ENCODE measurements at regions not wholly inside any gene's neighbourhood (a gene's known extent, or its start where the extent isn't known, plus 50 kb on each side); places are given as distances from the start of the nearest gene placed in this dataset.

GRCh38 chr15:61309617-61310016 lies 80.5 kb upstream of the RORA start:
- DNase-seq (ENCODE audit: insufficient read length, low spot score) (no peak), FAIRE-seq (no peak)
- TF ChIP-seq, protein P1, sequence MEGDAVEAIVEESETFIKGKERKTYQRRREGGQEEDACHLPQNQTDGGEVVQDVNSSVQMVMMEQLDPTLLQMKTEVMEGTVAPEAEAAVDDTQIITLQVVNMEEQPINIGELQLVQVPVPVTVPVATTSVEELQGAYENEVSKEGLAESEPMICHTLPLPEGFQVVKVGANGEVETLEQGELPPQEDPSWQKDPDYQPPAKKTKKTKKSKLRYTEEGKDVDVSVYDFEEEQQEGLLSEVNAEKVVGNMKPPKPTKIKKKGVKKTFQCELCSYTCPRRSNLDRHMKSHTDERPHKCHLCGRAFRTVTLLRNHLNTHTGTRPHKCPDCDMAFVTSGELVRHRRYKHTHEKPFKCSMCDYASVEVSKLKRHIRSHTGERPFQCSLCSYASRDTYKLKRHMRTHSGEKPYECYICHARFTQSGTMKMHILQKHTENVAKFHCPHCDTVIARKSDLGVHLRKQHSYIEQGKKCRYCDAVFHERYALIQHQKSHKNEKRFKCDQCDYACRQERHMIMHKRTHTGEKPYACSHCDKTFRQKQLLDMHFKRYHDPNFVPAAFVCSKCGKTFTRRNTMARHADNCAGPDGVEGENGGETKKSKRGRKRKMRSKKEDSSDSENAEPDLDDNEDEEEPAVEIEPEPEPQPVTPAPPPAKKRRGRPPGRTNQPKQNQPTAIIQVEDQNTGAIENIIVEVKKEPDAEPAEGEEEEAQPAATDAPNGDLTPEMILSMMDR (IDR thresholded peaks at IDR 0.05; ENCODE audit: insufficient read depth, missing control alignments): no peak

GRCh38 chr15:61309031-61309511 lies 80.0 kb upstream of the RORA start:
- FAIRE-seq (no peak), DNase-seq (ENCODE audit: insufficient read length, low spot score) (no peak)
- TF ChIP-seq, protein P1 (IDR thresholded peaks at IDR 0.05; ENCODE audit: insufficient read depth, missing control alignments): no peak

DNA sequence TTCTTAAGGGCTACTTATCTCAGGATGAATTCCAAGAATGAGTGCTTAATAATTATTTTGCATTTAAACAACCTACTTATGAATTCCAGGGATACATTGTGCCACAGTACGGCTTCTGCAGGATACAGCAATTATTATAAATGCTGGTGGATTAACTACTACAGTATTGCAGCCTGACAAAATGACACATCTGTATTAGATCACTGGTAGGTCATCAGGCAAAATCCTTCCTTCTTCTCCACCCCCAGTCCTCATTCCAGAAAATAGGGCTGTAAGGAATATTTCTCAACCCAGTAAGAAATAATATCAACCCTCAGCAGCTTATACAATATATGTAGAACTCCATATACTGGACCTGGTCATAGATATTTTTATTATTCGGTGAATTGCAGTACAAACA lies 79.3 kb upstream of the RORA start:
- DNase-seq (ENCODE audit: insufficient read length, low spot score): no peak
- no peak for FAIRE-seq
- TF ChIP-seq, protein P1 (IDR thresholded peaks at IDR 0.05; ENCODE audit: insufficient read depth, missing control alignments): no peak

DNA sequence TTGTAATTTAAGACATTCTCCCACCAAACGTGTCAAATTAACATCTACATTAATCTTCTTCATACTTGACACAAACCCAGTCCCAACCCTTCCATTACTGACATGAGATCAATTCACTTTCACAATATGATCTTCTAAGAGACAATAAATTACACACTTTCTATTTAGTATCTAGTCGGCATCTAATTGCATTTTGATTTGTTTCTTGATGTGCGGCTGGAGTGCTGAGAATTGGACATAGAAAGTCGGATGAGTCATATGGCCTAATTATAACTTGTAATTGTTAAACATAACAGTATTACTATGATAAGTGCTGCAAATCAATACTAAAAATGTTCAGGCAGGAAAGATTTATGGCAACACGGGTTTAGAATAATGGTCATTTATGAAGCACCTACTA lies 78.4 kb upstream of the RORA start:
- FAIRE-seq (no peak), DNase-seq (ENCODE audit: insufficient read length, low spot score) (no peak)
- TF ChIP-seq, protein P1 (IDR thresholded peaks at IDR 0.05; ENCODE audit: insufficient read depth, missing control alignments): no peak

GRCh38 chr15:61301701-61302100 lies 72.6 kb upstream of the RORA start:
- FAIRE-seq: no peak
- TF ChIP-seq, protein P1 (IDR thresholded peaks at IDR 0.05; ENCODE audit: insufficient read depth, missing control alignments): no peak

DNA sequence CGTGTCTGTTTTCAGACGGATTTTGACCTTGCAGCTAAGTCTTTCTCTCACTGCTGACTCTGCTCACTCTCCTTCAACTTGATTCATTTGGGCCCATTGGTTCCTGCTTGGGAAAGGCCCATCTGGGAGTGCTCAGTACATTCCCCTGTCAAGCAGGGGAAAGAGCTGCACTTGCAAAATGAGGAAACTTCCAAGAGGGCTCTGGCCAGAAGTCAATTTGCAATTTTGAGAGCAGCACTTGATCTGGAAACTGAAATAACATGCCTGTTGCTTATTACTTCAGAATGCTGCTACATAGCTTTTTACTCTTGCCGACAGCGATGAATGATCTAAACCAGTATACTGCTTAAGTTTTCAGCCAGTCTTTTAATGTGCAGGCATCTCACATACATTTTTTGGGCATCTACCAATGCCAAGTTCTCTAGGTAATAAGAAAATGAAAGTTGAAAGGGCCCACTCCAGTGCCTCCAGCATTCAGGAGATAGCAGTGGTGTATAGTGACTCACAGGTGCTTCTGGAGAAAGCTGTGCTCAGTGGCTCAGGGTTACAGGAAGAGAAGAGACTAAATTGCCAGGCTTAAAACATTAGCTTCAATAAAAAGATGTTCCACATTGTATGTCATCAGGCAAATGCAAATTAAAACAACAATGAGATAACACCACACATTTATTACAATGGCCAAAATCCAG lies 70.1 kb upstream of the RORA start:
- DNase-seq (ENCODE audit: insufficient read length, low spot score): no peak
- no peak for FAIRE-seq
- TF ChIP-seq, protein P1 (IDR thresholded peaks at IDR 0.05; ENCODE audit: insufficient read depth, missing control alignments): no peak

More at GRCh38 chr15:61301701-61302100, 72.6 kb upstream of the RORA start:
- DNase-seq (ENCODE audit: insufficient read length, low spot score): no peak

DNA sequence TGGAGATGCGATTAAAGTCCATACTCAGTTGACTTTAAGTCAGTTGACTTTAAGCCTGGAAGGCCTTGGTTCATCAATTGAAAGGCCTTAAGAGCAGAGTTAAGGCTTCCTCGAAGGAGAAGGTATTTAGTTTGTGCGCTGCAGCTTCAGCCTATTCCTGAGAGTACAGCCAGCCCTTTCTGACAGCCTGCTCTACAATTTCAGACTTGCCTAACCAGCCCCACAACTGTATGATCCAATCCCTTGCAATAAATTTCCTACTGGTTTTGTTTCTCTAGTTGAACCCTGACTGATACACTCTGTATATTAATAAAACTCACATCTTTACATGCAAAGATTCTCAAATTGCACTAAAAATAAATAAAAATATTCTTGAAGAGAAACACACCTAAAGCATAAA lies 66.1 kb upstream of the RORA start:
- DNase-seq (ENCODE audit: insufficient read length, low spot score) (no peak), FAIRE-seq (no peak)
- TF ChIP-seq, protein P1 (IDR thresholded peaks at IDR 0.05; ENCODE audit: insufficient read depth, missing control alignments): no peak
